GM12878 (cell line): ENCODE measurements at regions not wholly inside any gene's neighbourhood (a gene's known extent, or its start where the extent isn't known, plus 50 kb on each side); places are given as distances from the start of the nearest gene placed in this dataset.

Experiments used
- ATAC-seq: fragments of 200-7000 bp; cut with Tn5 transposase; 3 replicates; pipeline ENCODE4 v1.9.1; 2020; ENCODE audit warnings: mild to moderate bottlenecking, moderate library complexity
- BruUV-seq: library from RNA; stranded (reverse); fragments of 400-500 nt; replicated peaks from 2 replicates; lab custom pipeline; 2021; lab: Mats Ljungman, UMichigan
- CTCF ChIA-PET: fragments of 300-600 bp; sonication (Branson Sonifier 250); formaldehyde crosslinking; extraction: SDS; loops from one replicate; lab custom pipeline; 2021; ENCODE audit warnings: inconsistent platforms; lab: Yijun Ruan, JAX
- POLR2A ChIA-PET: fragments of 350-600 bp; formaldehyde crosslinking; extraction: SDS; loops from one replicate; lab custom pipeline; 2021; ENCODE audit warnings: inconsistent platforms; lab: Charles Lee
- RAD21 ChIA-PET: fragments of 300-600 bp; sonication (Branson Sonifier 250); formaldehyde crosslinking; loops from one replicate; lab custom pipeline; 2023; ENCODE audit warnings: antibody characterized with exemption; ENCODE audit not compliant: unreplicated experiment; lab: Charles Lee
- SMC1A ChIA-PET: fragments of 300-600 bp; sonication (Branson Sonifier 250); formaldehyde crosslinking; loops from one replicate; lab custom pipeline; 2023; ENCODE audit not compliant: unreplicated experiment, uncharacterized antibody; lab: Charles Lee
- DNase-seq: peaks from one replicate; pipeline ENCODE4 v3.0.0-alpha.2; 2011; ENCODE audit warnings: low read depth, low spot score
- FAIRE-seq: peaks from 3 replicates; lab custom pipeline; 2011; peaks lifted over from hg19 to GRCh38; lab: Jason Lieb, UNC
- H2AFZ ChIP-seq: 2 replicates; pipeline ENCODE4 v1.6.0; 2011; ENCODE audit warnings: low read depth, low read length, control low read depth; ENCODE audit not compliant: control insufficient read depth
- H3K27ac ChIP-seq: 2 replicates; pipeline ENCODE4 v1.5.1; 2011; ENCODE audit warnings: control low read depth; ENCODE audit not compliant: control insufficient read depth, insufficient read depth
- H3K27me3 ChIP-seq, 2 experiments: replicated peaks in 1 of 2; 2 replicates each; pipeline versions ENCODE4 v1.6.0 to v1.6.1; 2011; ENCODE audit warnings: low read length in 1 of 2; ENCODE audit not compliant: control insufficient read depth in 2 of 2, insufficient read depth in 2 of 2
- H3K36me3 ChIP-seq, 2 experiments: 2 replicates each; pipeline ENCODE4 v1.5.1; 2011; ENCODE audit warnings: low read length in 1 of 2; ENCODE audit not compliant: control insufficient read depth in 2 of 2, insufficient read depth in 2 of 2
- H3K4me1 ChIP-seq: 2 replicates; pipeline ENCODE4 v1.6.1; 2011; ENCODE audit warnings: mild to moderate bottlenecking, low read length, moderate library complexity, mixed read lengths; ENCODE audit not compliant: control insufficient read depth, insufficient read depth
- H3K4me2 ChIP-seq: 2 replicates; pipeline ENCODE4 v1.6.0; 2011; ENCODE audit warnings: control low read depth; ENCODE audit not compliant: control insufficient read depth, insufficient read depth
- H3K4me3 ChIP-seq: fragments of 200-600 bp; sonication (generic); 2 replicates; pipeline ENCODE4 v1.5.1; 2016
- H3K79me2 ChIP-seq: 2 replicates; pipeline ENCODE4 v1.6.0; 2011; ENCODE audit warnings: low read length; ENCODE audit not compliant: control insufficient read depth, insufficient read depth
- H3K9ac ChIP-seq: 2 replicates; pipeline ENCODE4 v1.8.0; 2011; ENCODE audit warnings: low read length, control low read depth, mixed read lengths; ENCODE audit not compliant: control insufficient read depth, insufficient read depth
- H3K9me3 ChIP-seq: replicated peaks from 3 replicates; pipeline ENCODE4 v1.5.1; 2011; ENCODE audit warnings: mild to moderate bottlenecking, low read length; ENCODE audit not compliant: control insufficient read depth, insufficient read depth
- H4K20me1 ChIP-seq: 2 replicates; pipeline ENCODE4 v1.6.0; 2011; ENCODE audit not compliant: control insufficient read depth, insufficient read depth
- BACH1 ChIP-seq: fragments of 450-650 bp; IDR thresholded peaks from 2 replicates; pipeline ENCODE4 v1.6.1; 2017; ENCODE audit warnings: mild to moderate bottlenecking, borderline replicate concordance
- CBX5 ChIP-seq: sonication (generic); IDR thresholded peaks from 2 replicates; pipeline ENCODE4 v1.6.1; 2016; ENCODE audit warnings: low read depth, moderate library complexity, mild to moderate bottlenecking, inconsistent platforms
- E2F4 ChIP-seq: IDR thresholded peaks from 2 replicates; pipeline ENCODE4 v1.6.1; 2012; ENCODE audit warnings: low read depth, low read length, improper control_type of control experiment
- EGR1 ChIP-seq, 2 experiments: IDR thresholded peaks; 1 replicate in 1 of 2; 2 replicates in 1 of 2; pipeline ENCODE4 v1.6.1; 2011 to 2012; ENCODE audit warnings: low read depth in 2 of 2, low read length in 2 of 2, borderline replicate concordance in 1 of 2, mild to moderate bottlenecking in 1 of 2, moderate library complexity in 1 of 2
- EZH2 ChIP-seq: IDR thresholded peaks from 2 replicates; pipeline ENCODE4 v1.6.1; 2012; ENCODE audit warnings: low read depth, mild to moderate bottlenecking, control low read depth, inconsistent platforms, low read length, borderline replicate concordance; ENCODE audit not compliant: control insufficient read depth
- HSF1 ChIP-seq: fragments of 150-350 bp; IDR thresholded peaks from 2 replicates; pipeline ENCODE4 v1.6.1; 2014; ENCODE audit warnings: mild to moderate bottlenecking, low read depth, low read length
- JUNB ChIP-seq: IDR thresholded peaks from 2 replicates; pipeline ENCODE4 v1.6.1; 2016; ENCODE audit warnings: antibody characterized with exemption, mild to moderate bottlenecking
- MYC ChIP-seq: IDR thresholded peaks from 2 replicates; pipeline ENCODE4 v1.6.1; 2011; ENCODE audit warnings: mild to moderate bottlenecking, low read length, moderate library complexity, inconsistent platforms; ENCODE audit not compliant: insufficient read depth, insufficient replicate concordance, insufficient read length, severe bottlenecking
- NFYA ChIP-seq: IDR thresholded peaks from 2 replicates; pipeline ENCODE4 v1.6.1; 2011; ENCODE audit warnings: low read depth, mild to moderate bottlenecking, low read length, improper control_type of control experiment, borderline replicate concordance
- PAX5 ChIP-seq: IDR thresholded peaks from 2 replicates; pipeline ENCODE4 v1.6.1; 2011; ENCODE audit warnings: low read depth, low read length, borderline replicate concordance
- SKIL ChIP-seq: fragments of 450-650 bp; IDR thresholded peaks from 2 replicates; pipeline ENCODE4 v1.6.1; 2017; ENCODE audit warnings: mild to moderate bottlenecking, low read depth, inconsistent platforms; ENCODE audit not compliant: poor library complexity, severe bottlenecking
- SMAD1 ChIP-seq: fragments of 450-650 bp; IDR thresholded peaks from 2 replicates; pipeline ENCODE4 v1.6.1; 2018; ENCODE audit warnings: mild to moderate bottlenecking, low read depth; ENCODE audit not compliant: partially characterized antibody
- SUPT20H ChIP-seq: IDR thresholded peaks from 2 replicates; pipeline ENCODE4 v1.6.1; 2011; ENCODE audit warnings: low read depth, mild to moderate bottlenecking, low read length, moderate library complexity, borderline replicate concordance; ENCODE audit not compliant: control insufficient read depth
- YY1 ChIP-seq: IDR thresholded peaks from 2 replicates; pipeline ENCODE4 v1.6.1; 2011; ENCODE audit warnings: low read depth, mild to moderate bottlenecking, low read length
- ZBTB11 ChIP-seq: fragments of 450-650 bp; formaldehyde crosslinking; IDR thresholded peaks from 2 replicates; pipeline ENCODE4 v1.5.0; 2022; ENCODE audit warnings: mild to moderate bottlenecking, missing genetic modification characterization
- in situ Hi-C: fragments of 300-500 bp; cut with MboI; formaldehyde crosslinking; loops from 9 replicates; pipeline ENCODE4 v1.14.3; 2018; ENCODE audit warnings: mixed read lengths
- intact Hi-C: fragments of 100-400 bp; cut with micrococcal nuclease; formaldehyde crosslinking; loops from one replicate; pipeline ENCODE4 v1.14.2; 2022; ENCODE audit not compliant: unreplicated experiment

GRCh38 chr6:119430805-119431204 lies 81.2 kb upstream of the MAN1A1 start (continued):
- no peak for TF ChIP-seq SKIL
- no peak for TF ChIP-seq EZH2
- no peak for TF ChIP-seq HSF1
- TF ChIP-seq PAX5: no peak

- FAIRE-seq: no peak
- SMC1A ChIA-PET: interaction anchor here (1.1 to 2.0 kb wide), 2 partner anchors 10 to 42 kb away, joined by 3 to 5 read pairs; no protein-coding TSS in a partner anchor
- no peak for TF ChIP-seq JUNB
- TF ChIP-seq EGR1 (IDR thresholded peaks at IDR 0.05; ENCODE audit: borderline replicate concordance in 1 of 2, low read depth in 2 of 2, low read length in 2 of 2): no peak
- TF ChIP-seq ZBTB11 (CRISPR knock-in tag): no peak
- no peak for TF ChIP-seq E2F4
- TF ChIP-seq CBX5: no peak
- no peak for TF ChIP-seq SUPT20H
- TF ChIP-seq SMAD1: no peak
- TF ChIP-seq NFYA: no peak
- TF ChIP-seq BACH1: no peak
- TF ChIP-seq YY1: no peak
- TF ChIP-seq MYC: no peak
These were observed 79.1 kb upstream of the MAN1A1 start for GRCh38 chr6:119428633-119429032.

More at GRCh38 chr6:119428633-119429032, 79.1 kb upstream of the MAN1A1 start:
- H3K79me2 ChIP-seq: no peaks in the 10 kb centered on the region
- intact Hi-C loops: no loop called here
- H3K4me3 ChIP-seq: no peak overlapping the region
- in situ Hi-C loops: no loop called here
- no peaks in the 10 kb centered on the region for H3K4me1 ChIP-seq
- no peak overlapping the region for H3K27ac ChIP-seq
- POLR2A ChIA-PET: no interaction called here
- DNase-seq: no peak
- BruUV-seq: no TSS peak
- ATAC-seq: no peak
- CTCF ChIA-PET: interaction anchor here (0.7 kb wide), 1 partner anchor 11 kb away, joined by 3 read pairs; no protein-coding TSS in a partner anchor
- no peaks in the 10 kb centered on the region for H3K27me3 ChIP-seq
- RAD21 ChIA-PET: no interaction called here
- H3K36me3 ChIP-seq: no peaks in the 10 kb centered on the region
- H4K20me1 ChIP-seq: no peaks in the 10 kb centered on the region
- H3K9me3 ChIP-seq: no peaks in the 10 kb centered on the region
- H3K9ac ChIP-seq: no peak overlapping the region
- no peak overlapping the region for H3K4me2 ChIP-seq
- no peak overlapping the region for H2AFZ ChIP-seq
